Testis (tissue), 2 donors: ENCODE measurements at regions not wholly inside any gene's neighbourhood (a gene's known extent, or its start where the extent isn't known, plus 50 kb on each side); places are given as distances from the start of the nearest gene placed in this dataset.

ENCODE experiments used
- DNase-seq: peaks from one replicate; pipeline ENCODE4 v3.0.0-alpha.2; 2019
- H3K27ac ChIP-seq, 2 donors: fragments of 200-600 bp; sonication (generic); one replicate each; pipeline ENCODE4 v1.5.1; 2019
- H3K27me3 ChIP-seq: fragments of 200-600 bp; sonication (generic); one replicate; pipeline ENCODE4 v1.5.1; 2019
- H3K36me3 ChIP-seq: fragments of 200-600 bp; sonication (generic); one replicate; pipeline ENCODE4 v1.5.1; 2017; ENCODE audit warnings: low read depth; ENCODE audit errors: missing control alignments
- H3K4me1 ChIP-seq: fragments of 200-600 bp; sonication (generic); one replicate; pipeline ENCODE4 v1.5.1; 2019
- H3K4me3 ChIP-seq, 2 donors: fragments of 200-600 bp; sonication (generic); one replicate each; pipeline ENCODE4 v1.5.1; 2017 to 2019
- H3K9me3 ChIP-seq: fragments of 200-600 bp; sonication (generic); one replicate; pipeline ENCODE4 v1.5.1; 2017
- CTCF ChIP-seq, 3 experiments: fragments of 450-650 bp in 2 of 3; fragments of 200-600 bp in 1 of 3; sonication (generic) in 1 of 3; IDR thresholded peaks; one replicate each; pipeline ENCODE4 v1.5.1; 2016 to 2019; ENCODE audit warnings: antibody characterized with exemption in 3 of 3, mild to moderate bottlenecking in 2 of 3, moderate library complexity in 1 of 3
- POLR2A ChIP-seq: fragments of 450-650 bp; IDR thresholded peaks from one replicate; pipeline ENCODE4 v1.6.1; 2017; ENCODE audit warnings: antibody characterized with exemption, mild to moderate bottlenecking, moderate library complexity
- WGBS, 2 donors: methylation state at CpG; one replicate each; pipeline ENCODE4 v1.1.5; 2018; 5-methylcytosine and 5-hydroxymethylcytosine counted together
- intact Hi-C: fragments of 100-400 bp; cut with DNase I; formaldehyde crosslinking; loops from one replicate; pipeline ENCODE4 v1.15.1; 2023; ENCODE audit warnings: low total_unique reads

DNA sequence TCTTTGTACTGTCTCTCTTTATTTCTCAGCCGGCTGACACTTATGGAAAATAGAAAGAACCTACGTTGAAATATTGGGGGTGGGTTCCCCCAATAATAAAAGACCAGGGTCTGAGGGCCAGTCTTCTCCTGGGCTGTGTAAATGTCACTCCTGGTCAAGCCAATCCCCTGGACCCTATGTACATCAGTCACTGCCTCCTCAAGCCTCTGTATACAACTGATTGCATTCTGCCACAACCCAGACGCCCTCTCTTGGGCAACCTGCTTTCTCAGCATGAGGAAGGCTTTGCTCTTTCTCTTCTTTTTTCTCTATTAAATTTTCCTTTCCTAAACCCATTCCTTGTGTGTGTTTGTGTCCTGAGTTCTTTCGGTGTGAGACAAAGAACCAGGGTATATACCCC is 84.1 kb upstream of the SERBP1 start:
- intact Hi-C loops: no loop called here
- TF ChIP-seq CTCF (IDR thresholded peaks at IDR 0.05) (no peak), POLR2A (no peak)
- Histone ChIP-seq H3K9me3 (no peaks in the 10 kb centered on the region), H3K27me3 (no peaks in the 10 kb centered on the region), H3K4me1 (no peaks in the 10 kb centered on the region), H3K27ac (no peak overlapping the region), H3K4me3 (no peak overlapping the region), H3K36me3 (no peaks in the 10 kb centered on the region)
- 91 to 92% methylated on average over 4 of the region's 4 CpGs for WGBS, 2 donors
- no peak for DNase-seq

DNA sequence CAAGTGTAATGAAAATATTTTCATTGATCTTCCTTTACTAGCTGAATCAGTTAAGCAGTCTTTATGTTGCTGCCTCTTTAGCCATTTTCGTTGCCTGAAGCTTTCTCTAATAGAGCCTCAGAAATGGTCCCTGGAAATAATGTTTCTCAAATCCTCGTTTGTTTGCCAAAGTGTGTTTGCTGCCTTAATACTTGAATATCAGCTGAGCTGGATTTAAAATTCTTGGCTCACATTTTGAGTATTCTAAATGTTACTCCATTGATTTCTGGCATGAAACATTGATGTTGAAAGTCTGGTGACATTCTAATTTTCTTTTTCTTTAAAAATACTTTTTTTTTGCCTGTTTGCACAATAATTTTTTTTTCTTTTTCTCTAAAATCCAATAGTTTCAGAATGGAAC is 84.6 kb upstream of the SERBP1 start:
- no peaks in the 10 kb centered on the region for H3K4me1 ChIP-seq
- no peak overlapping the region for H3K27ac ChIP-seq
- H3K4me3 ChIP-seq: no peak overlapping the region
- H3K36me3 ChIP-seq: no peaks in the 10 kb centered on the region
- TF ChIP-seq POLR2A: no peak
- no peak for TF ChIP-seq CTCF (IDR thresholded peaks at IDR 0.05)
- 60 to 63% methylated on average over 2 of the region's 2 CpGs for WGBS, 2 donors
- no peaks in the 10 kb centered on the region for H3K27me3 ChIP-seq
- intact Hi-C loops: no loop called here
- DNase-seq: no peak
- no peaks in the 10 kb centered on the region for H3K9me3 ChIP-seq

- intact Hi-C loops: no loop called here
- Histone ChIP-seq H3K36me3 (no peaks in the 10 kb centered on the region), H3K9me3 (no peaks in the 10 kb centered on the region), H3K4me3 (no peak overlapping the region), H3K27me3 (no peaks in the 10 kb centered on the region), H3K27ac (no peak overlapping the region), H3K4me1 (no peaks in the 10 kb centered on the region)
- DNase-seq: no peak
- 70 to 75% methylated on average over 2 of the region's 2 CpGs for WGBS, 2 donors
- TF ChIP-seq POLR2A: no peak
- TF ChIP-seq CTCF (IDR thresholded peaks at IDR 0.05): no peak
Measured at GRCh38 chr1:67515324-67516080, 85.3 kb upstream of the SERBP1 start.

DNA sequence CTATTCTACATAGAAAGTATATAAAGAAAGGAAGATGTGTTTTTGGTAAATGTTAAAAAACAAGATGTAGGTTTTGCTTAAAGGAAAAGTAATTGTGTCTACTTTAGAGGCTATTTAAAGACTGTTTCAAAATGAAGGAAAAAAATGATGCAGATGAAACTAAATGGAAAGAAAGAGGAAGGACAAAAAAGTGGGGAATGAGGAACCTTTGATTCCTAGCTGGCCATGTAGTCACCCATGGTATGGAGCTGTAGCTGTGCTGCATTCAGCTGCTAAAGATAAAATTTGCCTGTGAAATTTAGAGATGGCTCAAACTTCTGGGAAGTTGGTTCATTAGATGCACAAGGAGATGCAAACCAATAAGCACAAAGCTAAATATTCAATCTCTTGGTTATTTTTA is 86.8 kb upstream of the SERBP1 start:
- H3K9me3 ChIP-seq: no peaks in the 10 kb centered on the region
- H3K27ac ChIP-seq: no peak overlapping the region
- intact Hi-C loops: no loop called here
- H3K27me3 ChIP-seq: no peaks in the 10 kb centered on the region
- no peaks in the 10 kb centered on the region for H3K36me3 ChIP-seq
- H3K4me1 ChIP-seq: no peaks in the 10 kb centered on the region
- H3K4me3 ChIP-seq: no peak overlapping the region
- DNase-seq: no peak
- TF ChIP-seq CTCF (IDR thresholded peaks at IDR 0.05) (no peak), POLR2A (no peak)

- DNase-seq: no peak
- Histone ChIP-seq H3K36me3 (no peaks in the 10 kb centered on the region), H3K9me3 (no peaks in the 10 kb centered on the region), H3K27ac (no peak overlapping the region), H3K4me3 (no peak overlapping the region), H3K4me1 (no peaks in the 10 kb centered on the region), H3K27me3 (no peaks in the 10 kb centered on the region)
- intact Hi-C loops: no loop called here
- TF ChIP-seq CTCF (IDR thresholded peaks at IDR 0.05): no peak
- no peak for TF ChIP-seq POLR2A
- WGBS, 2 donors: 94 to 97% methylated on average over 4 of the region's 4 CpGs
Measured at GRCh38 chr1:67522001-67522441, 91.8 kb upstream of the SERBP1 start.
